ENCODE measurements at regions not wholly inside any gene's neighbourhood (a gene's known extent, or its start where the extent isn't known, plus 50 kb on each side); places are given as distances from the start of the nearest gene placed in this dataset.
"Not testable (repeated sequence)": the region's sequence is repeated elsewhere in the genome, so short reads cannot be mapped to it uniquely, and the experiment has no call there.

DNA sequence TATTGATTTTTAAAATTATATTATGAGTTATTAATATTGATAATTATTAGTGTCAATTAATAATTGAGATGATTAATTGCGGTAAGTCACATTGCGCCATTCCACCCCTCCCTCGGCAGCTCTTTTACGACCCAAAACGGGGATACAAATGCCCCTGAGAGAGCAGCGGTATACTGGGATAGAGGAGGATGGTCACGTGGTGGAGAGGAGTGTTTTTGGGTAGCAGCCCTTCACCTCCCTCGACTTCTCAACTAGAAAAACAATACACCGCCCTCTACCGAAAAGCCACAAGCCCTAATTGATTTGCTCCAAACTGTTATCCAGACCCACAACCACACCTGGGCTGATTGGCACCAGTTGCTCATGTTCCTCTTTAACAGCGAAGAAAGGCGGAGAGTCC, 71.0 kb downstream of the DAPL1 start:
- DNase-seq, result not testable (repeated sequence)

DNA sequence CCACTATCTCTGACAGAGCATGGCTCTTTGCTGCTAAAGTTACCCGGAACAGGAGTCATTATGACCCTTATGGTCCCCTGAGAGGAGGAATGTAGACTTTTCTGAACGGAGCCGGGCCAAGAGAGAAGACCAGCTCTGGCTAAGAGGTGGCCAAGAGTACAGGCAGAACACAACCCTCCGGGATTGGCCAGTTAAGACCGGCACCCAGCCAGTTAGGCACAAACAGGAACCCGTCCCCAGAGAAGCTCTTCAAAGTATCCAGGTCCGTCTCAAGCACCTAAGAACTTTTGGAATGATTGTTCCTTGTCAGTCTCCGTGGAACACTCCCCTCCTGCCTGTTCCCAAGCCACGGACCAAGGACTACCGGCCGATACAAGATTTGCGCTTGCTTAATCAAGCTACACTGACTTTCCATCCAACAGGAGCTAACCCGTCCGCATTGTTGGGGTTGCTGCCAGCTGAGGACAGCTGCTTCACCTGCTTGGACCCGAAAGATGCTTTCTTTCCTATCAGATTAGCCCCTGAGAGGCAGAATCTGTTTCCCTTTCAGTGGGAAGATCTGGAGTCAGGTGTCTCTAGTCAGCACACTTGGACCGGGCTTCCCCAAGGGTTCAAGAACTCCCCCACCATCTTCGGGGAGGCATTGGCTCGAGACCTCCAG, 72.5 kb downstream of the DAPL1 start:
- DNase-seq, result not testable (repeated sequence)

DNA sequence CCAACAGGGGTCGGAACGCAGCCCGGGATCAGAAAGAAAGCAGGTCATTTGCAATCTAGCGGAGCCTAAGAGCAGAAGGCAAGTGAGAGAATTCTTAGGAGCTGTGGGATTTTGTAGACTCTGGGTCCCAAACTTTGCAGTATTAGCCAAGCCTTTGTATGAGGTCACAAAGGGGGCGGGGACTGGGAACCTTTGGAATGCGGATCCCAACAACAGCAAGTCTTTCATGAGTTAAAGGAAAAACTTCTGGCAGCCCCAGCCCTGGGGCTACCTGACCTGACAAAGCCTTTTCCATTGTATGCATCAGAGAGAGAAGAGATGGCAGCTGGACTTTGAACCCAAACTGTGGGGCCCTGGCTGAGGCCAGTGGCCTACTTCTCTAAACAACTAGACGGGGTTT, 73.3 kb downstream of the DAPL1 start:
- DNase-seq, result not testable (repeated sequence)

DNA sequence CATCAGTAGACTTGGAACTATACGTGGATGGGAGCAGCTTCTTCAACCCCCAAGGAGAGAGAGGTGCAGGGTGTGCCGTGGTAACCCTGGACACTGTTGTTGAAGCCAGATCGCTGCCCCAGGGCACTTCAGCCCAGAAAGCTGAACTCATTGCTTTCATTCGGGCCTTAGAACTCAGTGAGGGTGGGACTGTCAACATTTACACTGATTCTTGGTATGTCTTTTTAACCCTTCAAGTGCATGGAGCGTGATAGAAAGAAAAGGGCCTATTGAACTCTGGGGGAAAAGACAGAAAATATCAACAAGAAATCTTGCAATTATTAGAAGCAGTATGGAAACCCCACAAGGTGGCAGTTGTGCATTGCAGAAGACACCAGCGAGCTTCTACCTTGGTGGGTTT, 74.0 kb downstream of the DAPL1 start:
- DNase-seq, result not testable (repeated sequence)

DNA sequence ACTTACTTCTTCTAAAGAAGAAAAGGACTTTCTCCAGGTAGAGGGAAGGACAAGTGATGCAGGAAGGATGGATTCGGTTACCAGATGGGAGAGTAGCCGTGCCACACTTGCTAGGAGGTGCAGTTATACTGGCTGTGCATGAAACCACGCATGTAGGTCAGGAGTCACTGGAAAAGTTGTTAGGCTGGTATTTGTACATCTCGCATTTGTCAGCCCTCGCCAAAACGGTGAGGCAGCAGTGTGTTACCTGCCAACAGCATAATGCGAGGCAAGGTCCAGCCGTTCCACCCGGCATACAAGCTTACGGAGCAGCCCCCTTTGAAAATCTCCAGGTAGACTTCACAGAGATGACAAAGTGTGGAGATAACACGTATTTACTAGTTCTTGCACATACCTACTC, 74.5 kb downstream of the DAPL1 start:
- not testable (repeated sequence) for DNase-seq

DNA sequence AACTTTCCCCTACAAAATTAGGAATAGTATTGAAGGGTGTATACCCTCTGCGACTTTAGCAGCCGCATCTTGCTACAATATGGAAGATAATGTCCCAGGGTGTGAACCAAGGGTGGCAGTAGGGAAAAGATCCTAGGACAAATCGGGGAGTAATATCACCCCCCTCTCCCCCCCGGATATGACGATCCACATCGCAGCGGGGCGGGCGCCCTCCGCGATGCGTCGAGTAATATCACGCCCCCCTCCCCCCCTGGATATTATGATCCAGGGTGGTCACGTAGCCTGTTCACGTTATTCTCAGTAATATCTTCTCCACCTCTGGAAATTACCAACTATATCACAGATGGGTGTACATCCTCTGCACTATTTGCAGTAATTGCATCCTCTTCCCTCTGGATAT, 82.9 kb downstream of the DAPL1 start:
- no peak for DNase-seq

DNA sequence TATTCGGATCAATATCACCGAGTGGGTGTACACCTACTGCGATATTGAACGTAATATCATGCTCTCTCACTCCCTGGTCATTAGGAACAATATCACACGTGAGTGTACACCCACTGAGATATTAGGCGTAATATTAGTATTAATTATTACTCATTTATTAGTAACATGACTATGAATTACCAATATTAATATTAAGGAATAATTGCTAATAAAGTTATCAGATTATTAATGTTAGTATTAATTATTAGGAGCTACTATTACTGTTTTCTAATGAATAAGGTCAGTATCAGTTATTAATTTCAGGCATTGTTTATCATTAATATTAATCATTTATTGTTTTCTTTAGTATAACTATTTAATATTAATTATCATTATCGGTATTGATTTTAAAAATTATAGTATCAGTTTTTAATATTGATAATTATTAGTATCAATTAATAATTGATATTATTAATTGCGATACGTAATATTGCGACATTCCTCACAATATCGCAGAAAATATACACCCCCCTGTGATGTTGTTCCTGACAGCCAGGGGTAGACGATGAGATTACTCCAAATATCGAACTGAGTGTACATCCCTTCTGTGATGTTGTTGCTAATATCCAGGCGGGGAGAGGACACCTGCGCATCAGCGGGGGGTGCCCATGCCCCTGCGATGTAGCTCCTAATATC, 84.2 kb downstream of the DAPL1 start:
- DNase-seq, result no peak

DNA sequence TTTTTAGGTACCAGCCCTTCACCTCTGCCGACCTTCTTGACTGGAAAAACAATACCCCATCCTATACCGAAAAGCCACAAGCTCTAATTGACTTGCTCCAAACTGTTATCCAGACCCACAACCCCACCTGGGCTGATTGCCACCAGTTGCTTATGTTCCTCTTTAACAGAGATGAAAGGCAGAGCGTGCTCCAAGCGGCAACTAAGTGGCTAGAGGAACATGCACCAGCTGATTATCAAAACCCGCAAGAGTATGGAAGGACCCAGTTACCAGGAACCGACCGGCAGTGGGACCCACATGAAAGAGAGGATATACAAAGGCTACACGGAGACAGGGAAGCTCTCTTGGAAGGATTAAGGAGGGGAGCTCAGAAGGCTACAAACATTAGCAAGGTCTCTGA, 86.1 kb upstream of the TANC1 start:
- DNase-seq, result no peak

DNA sequence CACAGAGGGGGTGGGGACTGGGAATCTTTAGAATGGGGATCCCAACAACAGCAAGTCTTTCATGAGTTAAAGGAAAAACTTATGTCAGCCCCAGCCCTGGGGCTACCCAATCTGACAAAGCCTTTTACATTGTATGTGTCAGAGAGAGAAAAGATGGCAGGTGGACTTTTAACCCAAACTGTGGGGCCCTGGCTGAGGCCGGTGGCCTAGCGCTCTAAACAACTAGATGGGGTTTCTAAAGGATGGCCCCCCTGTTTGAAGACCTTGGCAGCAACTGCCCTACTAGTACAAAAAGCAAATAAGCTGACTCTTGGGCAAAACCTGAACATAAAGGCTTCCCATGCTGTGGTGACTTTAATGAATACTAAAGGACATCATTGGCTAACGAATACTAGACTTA, 83.9 kb upstream of the TANC1 start:
- not testable (repeated sequence) for DNase-seq

DNA sequence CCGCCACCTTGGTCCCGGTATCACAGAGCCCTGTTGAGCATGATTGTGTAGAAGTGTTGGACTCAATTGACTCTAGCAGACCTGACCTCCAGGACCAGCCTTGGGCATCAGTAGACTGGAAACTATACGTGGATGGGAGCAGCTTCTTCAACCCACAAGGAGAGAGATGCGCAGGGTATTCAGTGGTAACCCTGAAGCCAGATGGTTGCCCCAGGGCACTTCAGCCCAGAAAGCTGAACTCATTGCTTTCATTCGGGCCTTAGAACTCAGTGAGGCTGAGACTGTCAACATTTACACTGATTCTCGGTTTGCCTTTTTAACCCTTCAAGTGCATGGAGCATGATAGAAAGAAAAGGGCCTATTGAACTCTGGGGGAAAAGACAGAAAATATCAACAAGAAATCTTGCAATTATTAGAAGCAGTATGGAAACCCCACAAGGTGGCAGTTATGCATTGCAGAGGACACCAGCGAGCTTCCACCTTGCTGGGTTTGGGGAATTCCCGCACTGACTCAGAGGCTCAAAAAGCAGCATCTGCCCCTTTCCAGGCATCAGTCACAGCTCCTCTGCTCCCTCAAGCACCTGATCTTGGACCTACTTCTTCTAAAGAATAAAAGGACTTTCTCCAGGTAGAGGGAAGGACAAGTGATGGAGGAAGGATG, 83.3 kb upstream of the TANC1 start:
- DNase-seq, result not testable (repeated sequence)

DNA sequence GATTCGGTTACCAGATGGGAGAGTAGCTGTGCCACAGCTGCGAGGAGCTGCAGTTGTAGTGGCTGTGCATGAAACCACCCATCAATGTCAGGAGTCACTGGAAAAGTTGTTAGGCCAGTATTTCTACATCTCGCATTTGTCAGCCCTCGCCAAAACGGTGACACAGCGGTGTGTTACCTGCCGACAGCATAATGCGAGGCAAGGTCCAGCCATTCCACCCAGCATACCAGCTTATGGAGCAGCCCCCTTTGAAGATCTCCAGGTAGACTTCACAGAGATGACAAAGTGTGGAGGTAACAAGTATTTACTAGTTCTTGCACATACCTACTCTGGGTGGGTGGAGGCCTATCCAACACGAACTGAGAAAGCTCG, 82.8 kb upstream of the TANC1 start:
- DNase-seq, result not testable (repeated sequence)

DNA sequence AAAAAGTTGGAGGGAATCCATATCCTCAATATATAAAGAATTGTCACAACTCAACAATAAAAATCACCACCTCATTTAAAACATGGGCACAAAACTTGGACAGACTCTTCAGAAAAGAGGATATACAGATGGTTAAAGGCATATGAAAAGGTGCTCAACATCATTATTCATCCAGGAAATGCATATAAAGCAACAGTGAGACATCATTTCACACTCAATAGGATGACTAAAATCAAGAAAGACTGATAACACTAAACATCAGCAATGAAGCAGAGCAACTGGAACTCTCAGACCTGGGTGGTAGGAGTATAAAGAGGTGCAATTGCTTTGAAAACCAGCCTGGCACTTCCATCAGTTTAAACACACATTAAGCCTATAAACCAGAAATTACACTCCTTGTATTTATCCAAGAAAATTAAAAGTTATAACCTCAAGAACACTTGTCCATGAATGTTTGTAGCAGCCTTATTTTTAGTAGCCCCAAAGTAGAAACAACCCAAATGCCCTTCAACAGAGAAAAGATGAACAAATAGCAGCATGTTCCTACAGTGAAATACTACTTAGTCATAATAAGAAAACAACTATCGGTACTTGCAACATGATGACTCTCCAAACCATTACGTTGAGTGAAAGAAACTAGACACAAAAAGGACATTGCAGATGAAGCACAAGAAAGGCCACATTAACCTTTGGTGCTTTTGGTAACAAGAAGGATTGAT, 79.1 kb upstream of the TANC1 start:
- DNase-seq, result no peak

DNA sequence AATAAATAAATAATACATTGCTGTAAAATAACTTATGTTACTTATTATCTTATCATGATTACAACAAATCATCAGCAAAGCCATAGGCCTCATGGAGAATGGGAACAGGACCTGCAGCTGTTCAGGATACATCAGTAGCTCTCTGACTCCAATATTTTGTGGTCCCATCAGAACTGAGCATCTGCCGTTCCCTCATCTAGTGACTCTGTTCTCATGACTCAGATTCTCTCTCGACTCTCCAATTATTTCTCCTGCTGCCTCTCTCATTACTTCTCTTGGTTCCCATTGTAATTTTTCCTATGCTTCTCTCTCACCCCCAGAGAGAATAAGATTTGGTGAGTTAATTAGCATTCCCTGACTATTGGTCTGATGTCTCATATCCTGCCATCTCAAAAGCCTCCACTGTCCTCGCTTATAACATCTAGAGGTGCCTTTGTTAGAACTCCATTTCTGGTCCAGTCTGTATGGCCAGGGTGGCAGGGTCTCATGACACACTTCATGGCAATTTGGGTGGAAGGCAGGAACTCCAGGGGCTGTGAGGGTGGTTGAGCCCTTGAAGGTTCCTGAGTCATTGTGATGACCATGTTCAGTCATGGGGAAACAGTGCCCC, 78.0 kb upstream of the TANC1 start:
- DNase-seq, result no peak

DNA sequence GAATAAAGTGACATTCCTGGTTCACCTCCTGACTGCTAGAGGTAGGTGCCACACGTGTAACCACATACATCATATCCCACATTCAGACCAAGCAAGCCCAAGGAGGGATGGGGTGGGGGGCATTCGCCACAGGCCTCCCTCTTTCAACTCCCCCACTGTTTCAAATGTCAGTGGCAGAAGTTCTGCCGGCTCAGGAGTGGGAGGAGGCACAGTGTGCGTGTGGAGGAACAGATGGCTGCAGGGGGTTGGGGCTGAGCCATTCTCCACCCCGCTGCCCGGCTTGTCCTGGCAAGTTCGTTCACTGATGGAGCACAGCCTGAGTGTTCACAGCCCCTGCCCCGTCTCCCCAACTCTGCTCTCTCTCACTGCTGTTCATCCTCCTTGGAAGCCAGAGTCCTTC, 75.4 kb upstream of the TANC1 start:
- no peak for DNase-seq

DNA sequence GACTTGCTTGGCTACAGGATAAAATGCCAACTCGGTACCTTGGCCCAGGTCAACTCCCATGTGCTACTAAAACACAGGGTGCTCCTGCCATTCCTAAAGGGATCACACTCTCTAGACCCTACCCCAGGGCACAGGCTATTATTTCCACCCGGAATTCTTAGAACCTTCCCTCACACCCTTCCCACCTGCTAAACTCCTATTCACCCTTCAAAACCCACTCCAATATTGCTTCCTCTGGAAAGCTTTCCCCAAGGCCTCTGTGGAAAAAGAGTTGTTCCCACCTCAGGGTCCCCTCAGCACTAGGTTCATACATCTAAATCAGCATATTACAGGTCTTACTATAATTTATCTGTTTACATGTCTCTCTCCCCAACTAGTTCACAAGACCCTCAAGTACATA, 75.0 kb upstream of the TANC1 start:
- DNase-seq, result no peak

DNA sequence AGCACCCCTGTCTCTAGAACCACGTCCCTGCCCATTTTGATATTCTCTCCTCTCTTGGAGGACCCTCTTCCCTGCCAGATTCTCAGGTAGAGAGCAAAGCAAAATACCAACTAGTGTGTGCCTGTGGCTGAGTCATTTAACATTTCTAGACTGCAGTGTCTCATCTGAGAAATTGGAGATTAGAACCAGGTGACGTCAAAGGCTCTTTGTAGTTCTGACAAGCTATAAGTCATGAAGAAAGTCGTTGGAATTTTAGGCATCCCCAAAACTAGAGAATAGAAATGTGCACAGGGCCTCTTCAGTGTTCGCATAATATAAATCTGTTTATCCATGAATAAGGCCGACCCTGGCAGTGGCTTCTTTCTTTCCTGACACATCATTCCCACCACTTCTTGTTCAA, 74.4 kb upstream of the TANC1 start:
- DNase-seq, result no peak

DNA sequence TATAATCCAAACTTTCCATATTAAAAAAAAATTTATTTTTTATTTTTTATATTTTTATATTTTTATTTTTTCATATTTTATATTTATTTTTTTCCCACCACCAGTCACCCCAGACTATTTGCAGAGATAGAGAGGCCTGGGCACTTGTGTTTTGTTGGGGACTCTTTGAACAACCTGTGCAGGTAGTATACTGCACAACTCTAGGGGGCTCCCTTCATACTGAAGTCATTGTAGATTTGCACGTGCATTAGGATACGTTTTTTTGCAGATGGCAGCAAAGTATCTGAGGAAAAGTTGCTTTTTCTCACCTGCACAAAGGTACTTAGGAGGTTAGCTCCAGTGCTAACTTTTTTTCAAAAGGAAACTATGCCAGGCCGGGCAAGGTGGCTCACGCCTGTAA, 73.9 kb upstream of the TANC1 start:
- DNase-seq, result no peak

DNA sequence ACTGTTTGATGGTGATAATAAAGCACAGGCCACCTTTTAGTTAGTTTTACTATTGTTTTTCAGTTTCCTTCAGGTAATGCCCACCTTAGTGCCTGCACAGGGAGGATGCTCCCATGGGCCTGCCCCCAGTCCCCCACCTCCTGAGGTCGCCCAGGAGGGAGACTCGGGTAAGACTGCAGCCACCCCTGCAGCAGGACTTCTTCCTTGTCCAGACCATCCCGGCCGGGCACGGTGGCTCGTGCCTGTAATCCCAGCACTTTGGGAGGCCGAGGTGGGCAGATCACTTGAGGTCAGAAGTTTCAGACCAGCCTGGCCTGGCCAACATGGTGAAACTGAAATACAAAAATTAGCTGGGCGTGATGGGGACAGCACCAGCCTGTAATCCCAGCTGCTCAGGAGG, 68.1 kb upstream of the TANC1 start:
- DNase-seq, result no peak

DNA sequence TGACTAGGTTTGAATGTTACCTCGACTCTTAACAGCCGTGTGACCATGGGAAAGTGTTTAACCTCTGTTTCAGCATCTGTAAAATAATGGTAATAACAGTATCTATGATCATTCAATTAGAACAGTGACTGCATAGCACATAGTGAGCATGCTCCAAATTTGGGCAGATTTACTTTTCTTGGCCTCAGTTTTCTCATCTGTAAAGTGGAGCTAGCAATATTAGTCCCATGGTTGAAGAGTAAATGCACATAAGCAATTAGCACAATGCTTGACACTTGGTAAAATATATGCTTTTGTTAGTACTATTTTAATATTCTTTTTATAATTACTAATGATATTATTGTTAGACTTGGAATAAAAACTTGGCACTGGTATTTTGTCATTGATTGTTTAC, 66.4 kb upstream of the TANC1 start:
- no peak for DNase-seq

DNA sequence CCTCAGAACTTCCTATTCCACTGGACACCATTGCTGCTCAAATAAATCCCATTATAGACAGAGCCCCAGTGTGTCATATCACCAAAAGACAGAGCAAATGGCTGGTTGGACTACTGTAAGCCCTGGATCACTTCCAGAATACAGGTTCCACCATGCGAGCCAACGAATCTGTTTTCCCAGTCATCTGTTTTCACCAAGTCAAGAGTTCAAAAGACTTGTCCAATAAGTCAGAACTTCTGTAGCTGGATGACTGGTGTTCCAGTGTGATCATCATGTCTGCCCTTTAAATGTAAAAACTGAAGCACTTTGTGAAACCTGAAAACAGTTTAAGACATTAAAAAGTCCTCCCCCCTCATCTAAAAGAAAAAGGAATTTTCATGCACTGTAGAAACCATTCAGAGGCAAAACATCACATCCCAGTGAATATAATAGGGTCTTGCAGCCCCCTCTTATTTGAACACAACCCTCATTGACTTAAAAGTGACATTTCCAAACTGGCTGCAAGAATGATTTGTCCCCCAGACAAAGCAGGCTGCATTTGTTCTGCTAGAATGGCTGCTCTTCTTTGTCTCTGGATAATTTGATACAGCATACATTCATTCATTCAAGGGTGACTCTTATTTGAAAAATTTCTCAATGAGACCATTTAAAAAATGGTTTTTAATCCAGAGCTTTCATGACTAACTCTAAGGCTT, 64.6 kb upstream of the TANC1 start:
- DNase-seq, result no peak

DNA sequence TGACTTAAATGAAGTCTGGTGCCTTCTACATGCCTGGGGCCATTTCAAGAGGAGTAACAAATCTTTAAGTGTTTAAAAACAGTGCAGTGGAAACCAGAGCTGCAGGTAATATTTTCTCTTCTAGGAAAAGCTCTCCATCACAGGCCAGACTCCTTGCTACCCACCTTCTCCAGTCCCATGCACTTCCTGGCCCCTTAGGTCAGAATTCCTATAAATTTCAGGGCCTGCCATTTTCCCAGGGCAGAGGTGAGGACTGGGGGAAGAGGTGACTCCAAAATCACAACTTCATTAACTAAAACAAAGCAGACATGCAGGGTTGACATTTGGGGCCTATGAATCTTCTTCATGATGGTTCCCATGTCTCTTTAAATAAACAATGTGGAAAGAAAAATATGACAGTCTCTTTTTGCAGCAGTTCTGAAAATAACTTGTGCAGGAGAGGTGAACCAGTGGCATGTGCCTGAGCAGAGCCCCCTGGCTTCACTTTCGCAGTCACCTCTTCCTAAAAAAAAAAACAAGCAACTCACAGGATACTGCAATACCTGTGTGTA, 63.7 kb upstream of the TANC1 start:
- DNase-seq, result no peak

DNA sequence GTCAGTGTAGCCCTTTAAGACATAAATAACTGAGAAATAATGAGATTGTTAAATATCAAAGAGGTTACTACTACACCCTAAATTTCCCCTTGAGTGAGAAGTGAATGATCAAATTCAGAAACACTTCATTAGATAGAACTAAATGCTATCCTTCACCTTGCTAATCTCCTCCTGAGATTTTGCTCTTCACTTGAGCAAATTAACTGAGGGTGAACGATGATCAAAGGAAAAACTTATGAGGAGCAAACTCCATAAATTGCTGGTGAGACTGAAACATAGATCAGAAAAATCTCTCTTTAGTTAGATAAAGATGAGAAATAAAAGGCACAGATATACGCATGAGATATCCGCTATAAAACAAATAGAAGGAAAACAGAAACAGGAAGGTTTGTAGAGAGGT, 63.1 kb upstream of the TANC1 start:
- DNase-seq, result no peak

Measured in hematopoietic multipotent progenitor cell treated with erythropoietin and hydrocortisone succinate and interleukin-3 and kit ligand, for 4 days (in vitro differentiated cells).